HL-60/S4 treated with phorbol 12-myristate 13-acetate at 8.2 ng/mL for 4 days and 3 days (cell line): ENCODE measurements at regions not wholly inside any gene's neighbourhood (a gene's known extent, or its start where the extent isn't known, plus 50 kb on each side); places are given as distances from the start of the nearest gene placed in this dataset.
"Not testable (repeated sequence)": the region's sequence is repeated elsewhere in the genome, so short reads cannot be mapped to it uniquely, and the experiment has no call there.

Experiments used
- in situ Hi-C: fragments of 300-500 bp; cut with MboI; formaldehyde crosslinking; loops from 2 replicates; pipeline ENCODE4 v1.15.0; 2022; ENCODE audit warnings: low sequenced_read_pairs

DNA sequence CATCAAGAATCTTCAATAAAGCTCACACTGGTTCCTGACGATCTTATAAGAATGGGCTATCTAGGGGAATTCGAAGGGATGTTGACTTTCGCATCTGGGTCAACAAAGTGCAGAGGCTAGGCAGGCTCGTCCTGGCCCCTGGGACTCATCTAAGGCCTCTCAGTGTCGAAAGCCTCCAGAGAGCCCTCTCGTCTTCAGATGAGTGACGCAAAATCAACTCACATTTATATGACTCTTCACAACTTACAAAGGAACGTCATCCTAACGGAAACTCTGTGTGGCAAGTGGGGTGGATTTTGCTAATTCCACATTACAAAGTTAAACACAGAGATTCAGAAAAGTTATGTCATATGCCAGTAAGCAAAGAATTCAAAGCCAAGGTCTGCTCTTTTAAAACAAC is 270.5 kb upstream of the EXOC2 start:
- in situ Hi-C loops: no loop called here

DNA sequence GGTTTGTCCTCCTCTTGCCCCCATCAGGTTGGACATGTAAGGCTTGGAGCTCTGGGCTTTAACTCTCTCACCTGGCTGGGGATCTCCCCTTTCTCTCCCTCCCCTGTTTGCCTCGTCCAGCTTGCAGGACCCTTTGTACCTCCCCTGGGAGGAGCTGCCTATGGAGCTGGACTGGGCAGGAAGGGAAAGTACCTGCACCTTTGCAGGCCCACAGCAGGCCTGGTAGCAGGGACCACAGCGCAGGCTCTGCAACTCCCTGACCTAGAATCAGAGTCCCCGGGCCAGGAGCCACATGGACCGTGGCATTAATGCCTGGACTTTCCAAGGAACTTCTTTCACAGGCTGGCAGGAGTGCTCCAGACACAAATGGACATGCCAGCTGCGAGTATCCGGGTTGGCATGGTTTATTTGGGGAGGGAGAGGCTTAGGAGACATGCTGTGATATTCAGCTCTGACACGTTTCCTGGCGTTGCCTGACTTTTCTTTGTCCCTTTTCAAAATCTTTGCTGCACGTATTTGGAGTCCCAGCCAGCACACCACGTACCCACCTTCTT is 268.5 kb upstream of the EXOC2 start:
- in situ Hi-C loops: no loop called here

- in situ Hi-C loops: no loop called here
Observed at GRCh38 chr6:960356-960755, 267.4 kb upstream of the EXOC2 start.

- in situ Hi-C loops: no loop called here
Observed at GRCh38 chr6:958488-958887, 265.5 kb upstream of the EXOC2 start.

DNA sequence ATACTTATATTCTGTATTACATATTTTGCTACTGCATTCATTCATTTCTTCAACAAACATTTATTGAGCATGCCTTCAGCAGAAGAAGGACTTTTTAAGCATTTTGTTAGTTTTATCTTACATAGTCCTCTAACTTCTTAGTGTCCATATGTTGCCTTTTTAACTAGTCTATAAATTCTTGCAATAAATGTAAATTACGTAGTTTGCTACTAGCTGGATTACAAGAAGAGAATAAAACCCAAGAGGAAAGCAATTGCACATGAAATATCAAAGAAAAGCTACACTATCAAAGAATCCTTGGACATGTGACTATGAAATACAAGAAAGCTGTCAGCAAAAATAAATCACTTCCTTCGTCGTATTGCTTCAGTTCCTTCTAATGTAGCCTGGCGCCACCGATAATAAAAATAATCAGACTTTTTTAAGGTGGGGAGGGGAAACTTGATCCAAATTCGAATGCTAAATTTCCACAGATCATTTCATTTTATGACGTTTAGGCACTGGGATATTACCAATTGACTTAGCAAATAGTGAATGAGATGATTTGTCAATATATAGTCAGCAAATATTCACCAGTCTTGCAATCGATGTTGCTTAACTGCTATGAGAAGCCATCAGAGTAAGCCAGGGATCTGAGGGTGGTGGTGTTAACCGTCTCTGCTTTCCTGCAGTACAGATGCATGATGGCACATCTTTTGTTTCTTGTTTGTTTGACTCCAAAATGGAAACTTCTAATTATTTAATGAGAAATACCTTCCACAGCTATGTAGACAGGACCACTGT is 258.7 kb upstream of the EXOC2 start:
- in situ Hi-C loops: no loop called here

- in situ Hi-C loops: no loop called here
Observed at GRCh38 chr6:947235-947934, 254.4 kb upstream of the EXOC2 start.

GRCh38 chr6:946546-946945 is 253.6 kb upstream of the EXOC2 start:
- in situ Hi-C loops: no loop called here

GRCh38 chr6:939526-940252 is 246.8 kb upstream of the EXOC2 start:
- in situ Hi-C loops: no loop called here

DNA sequence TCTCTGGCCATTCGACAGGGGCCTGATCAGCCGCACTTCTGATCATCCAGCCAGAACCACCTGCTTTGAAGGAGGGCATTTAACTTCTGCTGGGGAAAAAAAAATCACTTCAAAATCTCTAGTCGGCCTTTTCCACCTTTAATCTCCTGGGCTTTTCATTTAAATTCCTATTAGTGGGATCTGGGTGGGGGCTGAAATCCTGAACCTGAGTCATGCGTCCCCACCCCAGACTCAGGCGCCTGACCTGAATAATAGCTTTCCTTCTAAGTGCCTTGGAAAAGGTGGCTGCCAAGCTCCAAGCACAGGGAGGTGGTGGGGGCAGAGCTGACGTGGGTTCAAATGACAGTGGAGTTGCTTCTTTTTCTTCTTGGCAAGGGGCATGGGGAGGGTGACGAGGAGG is 246.0 kb upstream of the EXOC2 start:
- in situ Hi-C loops: no loop called here

- in situ Hi-C loops: no loop called here
Observed at GRCh38 chr6:938271-938905, 245.4 kb upstream of the EXOC2 start.

DNA sequence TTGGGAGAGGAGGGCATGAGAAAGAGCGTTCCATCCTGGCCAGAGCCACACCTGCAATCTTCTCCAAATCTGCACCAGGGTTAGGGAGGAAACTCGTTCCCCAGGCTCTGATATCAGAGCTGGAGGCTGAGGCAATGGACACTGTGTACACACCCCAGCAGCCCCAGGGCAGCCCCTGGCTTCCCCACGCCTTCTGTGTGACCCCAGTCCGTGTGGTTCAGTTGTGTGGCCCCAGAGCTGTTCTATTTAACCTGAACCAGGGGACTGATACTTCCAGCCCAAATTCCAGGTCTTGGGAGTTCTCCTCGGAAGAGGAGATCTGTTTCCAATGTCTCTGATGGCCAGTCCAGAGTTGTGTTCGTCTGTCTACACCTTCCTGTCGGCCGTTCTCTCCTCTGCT is 242.6 kb upstream of the EXOC2 start:
- in situ Hi-C loops: no loop called here

- in situ Hi-C loops: no loop called here
Observed at GRCh38 chr6:934686-935085, 241.7 kb upstream of the EXOC2 start.

DNA sequence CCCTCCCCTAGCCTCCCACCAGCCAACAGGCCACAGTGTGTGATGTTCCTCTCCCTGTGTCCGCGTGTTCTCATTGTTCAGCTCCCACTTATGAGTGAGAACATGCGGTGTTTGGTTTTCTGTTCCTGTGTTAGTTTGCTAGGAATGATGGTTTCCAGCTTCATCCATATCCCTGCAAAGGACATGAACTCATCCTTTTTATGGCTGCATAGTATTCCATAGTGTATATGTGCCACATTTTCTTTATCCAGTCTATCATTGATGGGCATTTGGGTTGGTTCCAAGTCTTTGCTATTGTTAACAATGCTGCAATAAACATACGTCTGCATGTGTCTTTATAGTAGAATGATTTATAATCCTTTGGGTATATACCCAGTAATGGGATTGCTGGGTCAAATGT is 239.0 kb upstream of the EXOC2 start:
- in situ Hi-C loops: not testable (repeated sequence)

DNA sequence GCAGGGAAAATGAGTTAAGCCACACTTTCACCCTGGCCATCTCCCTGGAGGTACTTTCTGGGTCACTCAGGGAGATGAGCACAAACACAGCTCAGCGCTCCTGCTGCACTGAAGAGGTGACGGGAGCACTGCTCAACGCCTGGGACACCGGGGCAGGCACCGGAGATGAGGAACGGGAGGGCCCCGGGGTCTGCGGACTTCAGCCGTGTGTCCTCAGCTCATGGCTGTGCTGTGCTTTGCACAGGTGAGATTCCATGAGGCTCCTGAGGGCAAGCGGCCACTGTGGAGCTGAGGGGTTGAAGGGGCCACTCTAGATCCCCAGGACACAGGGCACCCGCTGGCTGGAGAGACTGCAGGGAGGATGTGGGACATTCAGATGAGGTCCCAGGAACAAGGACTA is 234.2 kb upstream of the EXOC2 start:
- in situ Hi-C loops: no loop called here

DNA sequence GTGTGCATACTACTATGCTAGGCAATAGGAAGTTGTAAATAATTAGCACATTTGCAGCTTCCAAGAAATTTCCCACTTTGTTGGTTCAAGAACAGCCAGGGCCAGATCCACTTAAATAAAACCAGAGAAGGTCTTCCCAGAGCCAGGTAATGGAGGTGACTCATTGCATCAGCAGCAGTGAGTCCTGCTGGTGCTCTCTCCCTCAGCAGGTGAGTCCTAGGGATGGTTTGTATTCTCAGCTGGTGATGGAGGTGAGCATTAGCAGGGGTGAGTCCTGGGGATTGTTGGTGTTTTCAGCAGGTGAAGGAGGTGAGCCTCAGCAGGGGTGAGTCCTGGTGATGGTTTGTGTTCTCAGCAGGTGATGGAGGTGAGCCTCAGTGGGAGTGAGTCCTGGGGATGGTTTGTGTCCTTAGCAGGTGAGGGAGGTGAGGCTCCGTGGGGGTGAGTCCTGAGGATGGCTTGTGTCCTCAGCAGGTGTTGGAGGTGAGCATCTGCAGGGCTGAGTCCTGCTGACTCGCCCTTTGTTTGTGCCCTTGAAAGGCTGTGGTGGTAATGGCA is 232.8 kb upstream of the EXOC2 start:
- in situ Hi-C loops: no loop called here

GRCh38 chr6:924661-925060 is 231.7 kb upstream of the EXOC2 start:
- in situ Hi-C loops: no loop called here

- in situ Hi-C loops: no loop called here
Observed at GRCh38 chr6:921400-921799, 228.5 kb upstream of the EXOC2 start.

DNA sequence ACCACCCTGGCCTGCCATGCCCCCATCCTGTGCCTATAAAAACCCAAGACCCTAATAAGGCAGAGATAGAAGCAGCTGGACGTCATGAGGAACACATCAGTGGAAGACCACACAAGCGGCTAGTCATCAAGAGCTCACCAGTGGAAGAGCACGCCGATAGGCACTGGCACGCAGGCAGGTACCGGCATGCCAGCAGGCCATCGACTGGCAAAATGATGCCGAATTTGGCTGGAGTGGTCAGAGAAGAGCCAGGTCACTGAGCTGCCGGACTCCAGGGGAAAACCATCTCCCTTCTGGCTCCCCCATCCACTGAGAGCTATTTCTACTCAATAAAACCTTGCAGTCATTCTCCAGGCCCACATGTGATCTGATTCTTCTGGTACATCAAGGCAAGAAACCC is 227.6 kb upstream of the EXOC2 start:
- in situ Hi-C loops: no loop called here

DNA sequence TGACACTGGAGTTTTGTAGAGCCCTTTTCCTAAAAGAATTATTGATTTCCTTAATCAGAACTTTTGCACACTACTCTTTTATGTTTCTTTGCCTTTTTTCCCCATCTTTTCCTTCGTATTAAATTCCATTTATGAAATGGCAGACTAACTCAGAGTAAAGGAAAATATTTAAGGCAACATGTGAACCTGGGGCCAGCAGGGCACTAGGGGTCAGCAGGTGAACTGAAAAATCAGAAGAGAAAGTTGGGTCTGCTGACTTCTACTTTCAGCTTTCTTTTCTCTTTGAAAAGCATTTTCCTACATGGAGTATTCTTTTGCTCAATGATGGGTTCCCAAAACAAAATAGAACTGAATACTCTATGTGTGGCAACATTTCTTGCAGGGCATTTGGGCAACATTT is 226.6 kb upstream of the EXOC2 start:
- in situ Hi-C loops: no loop called here

GRCh38 chr6:917939-918338 is 225.0 kb upstream of the EXOC2 start:
- in situ Hi-C loops: no loop called here

GRCh38 chr6:917296-917695 is 224.4 kb upstream of the EXOC2 start:
- in situ Hi-C loops: no loop called here
